Testis (tissue), 2 donors: ENCODE measurements at regions not wholly inside any gene's neighbourhood (a gene's known extent, or its start where the extent isn't known, plus 50 kb on each side); places are given as distances from the start of the nearest gene placed in this dataset.

Experiments
- DNase-seq: peaks from one replicate; pipeline ENCODE4 v3.0.0-alpha.2; 2019
- H3K27ac ChIP-seq, 2 donors: fragments of 200-600 bp; sonication (generic); one replicate each; pipeline ENCODE4 v1.5.1; 2019
- H3K27me3 ChIP-seq: fragments of 200-600 bp; sonication (generic); one replicate; pipeline ENCODE4 v1.5.1; 2019
- H3K36me3 ChIP-seq: fragments of 200-600 bp; sonication (generic); one replicate; pipeline ENCODE4 v1.5.1; 2017; ENCODE audit warnings: low read depth; ENCODE audit errors: missing control alignments
- H3K4me1 ChIP-seq: fragments of 200-600 bp; sonication (generic); one replicate; pipeline ENCODE4 v1.5.1; 2019
- H3K4me3 ChIP-seq, 2 donors: fragments of 200-600 bp; sonication (generic); one replicate each; pipeline ENCODE4 v1.5.1; 2017 to 2019
- H3K9me3 ChIP-seq: fragments of 200-600 bp; sonication (generic); one replicate; pipeline ENCODE4 v1.5.1; 2017
- CTCF ChIP-seq, 3 experiments: fragments of 450-650 bp in 2 of 3; fragments of 200-600 bp in 1 of 3; sonication (generic) in 1 of 3; IDR thresholded peaks; one replicate each; pipeline ENCODE4 v1.5.1; 2016 to 2019; ENCODE audit warnings: antibody characterized with exemption in 3 of 3, mild to moderate bottlenecking in 2 of 3, moderate library complexity in 1 of 3
- POLR2A ChIP-seq: fragments of 450-650 bp; IDR thresholded peaks from one replicate; pipeline ENCODE4 v1.6.1; 2017; ENCODE audit warnings: antibody characterized with exemption, mild to moderate bottlenecking, moderate library complexity
- WGBS, 2 donors: methylation state at CpG; one replicate each; pipeline ENCODE4 v1.1.5; 2018; 5-methylcytosine and 5-hydroxymethylcytosine counted together
- intact Hi-C: fragments of 100-400 bp; cut with DNase I; formaldehyde crosslinking; loops from one replicate; pipeline ENCODE4 v1.15.1; 2023; ENCODE audit warnings: low total_unique reads

GRCh38 chr15:69955240-69955894 lies 142.3 kb downstream of the TLE3 start:
- H3K4me1 ChIP-seq: no peaks in the 10 kb centered on the region
- H3K36me3 ChIP-seq: no peaks in the 10 kb centered on the region
- no peaks in the 10 kb centered on the region for H3K27me3 ChIP-seq
- no peak overlapping the region for H3K4me3 ChIP-seq
- H3K27ac ChIP-seq: no peak overlapping the region
- 75 to 92% methylated on average over 9 of the region's 9 CpGs for WGBS, 2 donors
- intact Hi-C loops: no loop called here
- DNase-seq: no peak
- H3K9me3 ChIP-seq: no peaks in the 10 kb centered on the region
- no peak for TF ChIP-seq CTCF (IDR thresholded peaks at IDR 0.05)
- TF ChIP-seq POLR2A: no peak

- no peak for DNase-seq
- no peaks in the 10 kb centered on the region for H3K36me3 ChIP-seq
- H3K4me1 ChIP-seq: no peaks in the 10 kb centered on the region
- intact Hi-C loops: no loop called here
- no peak overlapping the region for H3K27ac ChIP-seq
- WGBS, 2 donors: 84 to 90% methylated on average over 5 of the region's 5 CpGs
- TF ChIP-seq POLR2A (no peak), CTCF (IDR thresholded peaks at IDR 0.05) (no peak)
- H3K4me3 ChIP-seq: no peak overlapping the region
- no peaks in the 10 kb centered on the region for H3K9me3 ChIP-seq
- H3K27me3 ChIP-seq: no peaks in the 10 kb centered on the region
Observed at GRCh38 chr15:69956417-69956816, 141.3 kb downstream of the TLE3 start.

- no peak overlapping the region for H3K27ac ChIP-seq
- DNase-seq: no peak
- no peaks in the 10 kb centered on the region for H3K4me1 ChIP-seq
- no peaks in the 10 kb centered on the region for H3K36me3 ChIP-seq
- intact Hi-C loops: no loop called here
- no peaks in the 10 kb centered on the region for H3K27me3 ChIP-seq
- WGBS, 2 donors: 88 to 91% methylated on average over 4 of the region's 4 CpGs
- no peak overlapping the region for H3K4me3 ChIP-seq
- H3K9me3 ChIP-seq: no peaks in the 10 kb centered on the region
- TF ChIP-seq POLR2A: no peak
- no peak for TF ChIP-seq CTCF (IDR thresholded peaks at IDR 0.05)
Observed at GRCh38 chr15:69957175-69957574, 140.5 kb downstream of the TLE3 start.

- intact Hi-C loops: no loop called here
- H3K9me3 ChIP-seq: no peaks in the 10 kb centered on the region
- H3K4me3 ChIP-seq: no peak overlapping the region
- 63 to 78% methylated on average over 3 of the region's 3 CpGs for WGBS, 2 donors
- DNase-seq: no peak
- no peaks in the 10 kb centered on the region for H3K27me3 ChIP-seq
- H3K27ac ChIP-seq: no peak overlapping the region
- H3K4me1 ChIP-seq: no peaks in the 10 kb centered on the region
- TF ChIP-seq POLR2A: no peak
- TF ChIP-seq CTCF (IDR thresholded peaks at IDR 0.05): no peak
- no peaks in the 10 kb centered on the region for H3K36me3 ChIP-seq
Observed at GRCh38 chr15:69958496-69959084, 139.1 kb downstream of the TLE3 start.

GRCh38 chr15:69962561-69962960 lies 135.2 kb downstream of the TLE3 start:
- Histone ChIP-seq H3K36me3 (no peaks in the 10 kb centered on the region), H3K9me3 (no peaks in the 10 kb centered on the region), H3K27ac (no peak overlapping the region), H3K4me1 (no peaks in the 10 kb centered on the region), H3K4me3 (no peak overlapping the region), H3K27me3 (no peaks in the 10 kb centered on the region)
- 79 to 87% methylated on average over 1 of the region's 1 CpG for WGBS, 2 donors
- TF ChIP-seq CTCF (IDR thresholded peaks at IDR 0.05) (no peak), POLR2A (no peak)
- intact Hi-C loops: no loop called here
- DNase-seq: no peak
